SK-N-SH treated with all-trans-retinoic acid at 6 μM for 48 hours (cell line): ENCODE measurements at regions not wholly inside any gene's neighbourhood (a gene's known extent, or its start where the extent isn't known, plus 50 kb on each side); places are given as distances from the start of the nearest gene placed in this dataset.

ENCODE experiments used
- ATAC-seq: fragments of 200-7000 bp; cut with Tn5 transposase; 3 replicates; pipeline ENCODE4 v1.9.1; 2020; ENCODE audit warnings: mild to moderate bottlenecking, moderate library complexity
- ARNTL ChIP-seq: fragments of 450-650 bp; formaldehyde crosslinking; IDR thresholded peaks from 2 replicates; pipeline ENCODE4 v1.5.0; 2020; ENCODE audit warnings: low read depth, mild to moderate bottlenecking, moderate library complexity, borderline replicate concordance
- BACH2 ChIP-seq: fragments of 250-450 bp; sonication (Bioruptor Pico); IDR thresholded peaks from 2 replicates; pipeline ENCODE4 v1.9.0; 2021; ENCODE audit warnings: mild to moderate bottlenecking, borderline replicate concordance
- CSDC2 ChIP-seq: fragments of 250-450 bp; sonication (Bioruptor Pico); IDR thresholded peaks from 2 replicates; pipeline ENCODE4 v1.5.0; 2020; ENCODE audit warnings: mild to moderate bottlenecking, moderate library complexity
- ESRRG ChIP-seq: fragments of 250-450 bp; sonication (Bioruptor Pico); IDR thresholded peaks from 2 replicates; pipeline ENCODE4 v1.6.1; 2021; ENCODE audit warnings: mild to moderate bottlenecking
- GLIS3 ChIP-seq: fragments of 250-450 bp; sonication (Bioruptor Pico); IDR thresholded peaks from 2 replicates; pipeline ENCODE4 v1.5.0; 2020; ENCODE audit warnings: mild to moderate bottlenecking, moderate library complexity
- PATZ1 ChIP-seq: fragments of 250-450 bp; sonication (Bioruptor Pico); IDR thresholded peaks from 2 replicates; pipeline ENCODE4 v1.8.0; 2020; ENCODE audit warnings: mild to moderate bottlenecking, moderate library complexity, borderline replicate concordance
- POU6F1 ChIP-seq: fragments of 250-450 bp; sonication (Bioruptor Pico); IDR thresholded peaks from 2 replicates; pipeline ENCODE4 v1.8.0; 2021; ENCODE audit warnings: low read depth, mild to moderate bottlenecking, moderate library complexity, borderline replicate concordance
- PPARA ChIP-seq: fragments of 250-450 bp; sonication (Bioruptor Pico); IDR thresholded peaks from 2 replicates; pipeline ENCODE4 v1.5.0; 2020; ENCODE audit warnings: mild to moderate bottlenecking, borderline replicate concordance
- RARB ChIP-seq: fragments of 250-450 bp; sonication (Bioruptor Pico); IDR thresholded peaks from 2 replicates; pipeline ENCODE4 v1.8.0; 2021; ENCODE audit warnings: mild to moderate bottlenecking, moderate library complexity
- SNAI2 ChIP-seq: fragments of 250-450 bp; sonication (Bioruptor Pico); IDR thresholded peaks from 2 replicates; pipeline ENCODE4 v1.5.0; 2020; ENCODE audit warnings: mild to moderate bottlenecking, moderate library complexity
- TCF4 ChIP-seq: fragments of 250-450 bp; sonication (Bioruptor Pico); IDR thresholded peaks from 2 replicates; pipeline ENCODE4 v1.8.0; 2021; ENCODE audit warnings: mild to moderate bottlenecking, moderate library complexity, borderline replicate concordance
- TOX ChIP-seq: fragments of 250-450 bp; sonication (Bioruptor Pico); IDR thresholded peaks from 2 replicates; pipeline ENCODE4 v1.8.0; 2021; ENCODE audit warnings: mild to moderate bottlenecking, moderate library complexity, borderline replicate concordance
- ZFP3 ChIP-seq: fragments of 250-450 bp; sonication (Bioruptor Pico); IDR thresholded peaks from 2 replicates; pipeline ENCODE4 v1.5.0; 2020; ENCODE audit warnings: mild to moderate bottlenecking, moderate library complexity
- ZFP30 ChIP-seq: fragments of 450-650 bp; formaldehyde crosslinking; IDR thresholded peaks from 2 replicates; pipeline ENCODE4 v1.5.0; 2022; ENCODE audit warnings: mild to moderate bottlenecking, moderate library complexity
- ZNF565 ChIP-seq: fragments of 450-650 bp; formaldehyde crosslinking; conservative IDR thresholded peaks from 2 replicates; pipeline ENCODE4 v1.5.0; 2020; ENCODE audit warnings: low read depth, mild to moderate bottlenecking, moderate library complexity
- ZNF70 ChIP-seq: fragments of 450-650 bp; formaldehyde crosslinking; IDR thresholded peaks from 2 replicates; pipeline ENCODE4 v1.5.0; 2020; ENCODE audit warnings: mild to moderate bottlenecking, moderate library complexity
- ZNF8 ChIP-seq: fragments of 450-650 bp; formaldehyde crosslinking; IDR thresholded peaks from 2 replicates; pipeline ENCODE4 v1.5.0; 2020; ENCODE audit warnings: mild to moderate bottlenecking, moderate library complexity
- TF ChIP-seq, protein P1 (sequence below): fragments of 250-450 bp; sonication (Bioruptor Pico); IDR thresholded peaks from 2 replicates; pipeline ENCODE4 v1.5.1; 2021; ENCODE audit warnings: mild to moderate bottlenecking, moderate library complexity
- TF ChIP-seq, protein P2 (sequence below): fragments of 250-450 bp; sonication (Bioruptor Pico); IDR thresholded peaks from 2 replicates; pipeline ENCODE4 v1.5.1; 2020; ENCODE audit warnings: low read depth, mild to moderate bottlenecking, moderate library complexity

DNA sequence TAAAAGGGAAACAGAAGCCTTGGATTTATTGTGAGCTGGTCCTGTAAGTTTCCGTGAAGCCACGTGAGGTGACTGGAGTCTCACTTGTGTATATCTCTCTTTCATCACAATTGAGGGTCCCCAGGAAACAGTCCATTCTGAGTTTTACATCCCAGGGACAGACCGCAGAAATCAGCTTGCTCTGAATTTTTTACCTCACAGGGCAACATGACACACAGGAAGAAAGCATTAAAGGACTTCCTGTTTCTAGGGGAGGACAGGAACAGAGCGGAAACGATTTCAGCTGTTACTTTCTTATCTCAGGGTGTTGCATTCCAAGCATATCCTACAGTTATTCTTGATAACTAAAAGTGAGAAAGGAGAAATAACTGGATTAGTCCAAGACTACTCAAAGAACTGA is 553.5 kb downstream of the TRAM1L1 start:
- TF ChIP-seq ZNF565 (CRISPR knock-in tag) (no peak), ZNF8 (CRISPR knock-in tag) (no peak), RARB (CRISPR knock-in tag) (no peak), TCF4 (CRISPR knock-in tag) (no peak), PATZ1 (CRISPR knock-in tag) (no peak), CSDC2 (CRISPR knock-in tag) (no peak), ZFP30 (CRISPR knock-in tag) (no peak)
- TF ChIP-seq, protein P1, sequence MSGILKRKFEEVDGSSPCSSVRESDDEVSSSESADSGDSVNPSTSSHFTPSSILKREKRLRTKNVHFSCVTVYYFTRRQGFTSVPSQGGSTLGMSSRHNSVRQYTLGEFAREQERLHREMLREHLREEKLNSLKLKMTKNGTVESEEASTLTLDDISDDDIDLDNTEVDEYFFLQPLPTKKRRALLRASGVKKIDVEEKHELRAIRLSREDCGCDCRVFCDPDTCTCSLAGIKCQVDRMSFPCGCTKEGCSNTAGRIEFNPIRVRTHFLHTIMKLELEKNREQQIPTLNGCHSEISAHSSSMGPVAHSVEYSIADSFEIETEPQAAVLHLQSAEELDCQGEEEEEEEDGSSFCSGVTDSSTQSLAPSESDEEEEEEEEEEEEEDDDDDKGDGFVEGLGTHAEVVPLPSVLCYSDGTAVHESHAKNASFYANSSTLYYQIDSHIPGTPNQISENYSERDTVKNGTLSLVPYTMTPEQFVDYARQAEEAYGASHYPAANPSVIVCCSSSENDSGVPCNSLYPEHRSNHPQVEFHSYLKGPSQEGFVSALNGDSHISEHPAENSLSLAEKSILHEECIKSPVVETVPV (CRISPR knock-in tag), result no peak
- ATAC-seq, result no peak

DNA sequence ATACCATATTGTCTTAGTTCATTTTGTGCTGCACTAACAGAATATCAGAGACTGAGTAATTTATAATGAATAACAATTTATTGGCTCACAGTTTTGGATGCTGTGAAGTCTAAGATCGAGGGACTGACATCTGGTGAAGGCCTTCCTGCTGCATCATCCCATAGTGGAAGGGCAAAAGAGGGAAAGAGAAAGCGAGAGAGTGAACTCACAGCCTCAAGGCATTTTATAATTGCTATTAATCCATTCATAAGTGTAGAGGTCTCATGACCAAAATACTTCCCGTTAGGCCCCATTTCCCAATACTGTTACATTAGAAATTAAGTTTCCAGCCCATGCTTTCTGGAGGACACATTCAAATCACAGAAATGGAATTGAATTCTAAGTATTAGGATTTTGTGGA is 554.4 kb downstream of the TRAM1L1 start:
- no peak for TF ChIP-seq PATZ1 (CRISPR knock-in tag)
- TF ChIP-seq, protein P1 (CRISPR knock-in tag), result no peak
- no peak for TF ChIP-seq ZFP30 (CRISPR knock-in tag)
- TF ChIP-seq ZNF565 (CRISPR knock-in tag), result no peak
- no peak for TF ChIP-seq RARB (CRISPR knock-in tag)
- no peak for TF ChIP-seq ZNF70 (CRISPR knock-in tag)
- no peak for TF ChIP-seq GLIS3
- TF ChIP-seq, protein P2, sequence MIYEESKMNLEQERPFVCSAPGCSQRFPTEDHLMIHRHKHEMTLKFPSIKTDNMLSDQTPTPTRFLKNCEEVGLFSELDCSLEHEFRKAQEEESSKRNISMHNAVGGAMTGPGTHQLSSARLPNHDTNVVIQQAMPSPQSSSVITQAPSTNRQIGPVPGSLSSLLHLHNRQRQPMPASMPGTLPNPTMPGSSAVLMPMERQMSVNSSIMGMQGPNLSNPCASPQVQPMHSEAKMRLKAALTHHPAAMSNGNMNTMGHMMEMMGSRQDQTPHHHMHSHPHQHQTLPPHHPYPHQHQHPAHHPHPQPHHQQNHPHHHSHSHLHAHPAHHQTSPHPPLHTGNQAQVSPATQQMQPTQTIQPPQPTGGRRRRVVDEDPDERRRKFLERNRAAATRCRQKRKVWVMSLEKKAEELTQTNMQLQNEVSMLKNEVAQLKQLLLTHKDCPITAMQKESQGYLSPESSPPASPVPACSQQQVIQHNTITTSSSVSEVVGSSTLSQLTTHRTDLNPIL (CRISPR knock-in tag), result no peak
- TF ChIP-seq, all 23 proteins: peak for 0
- ATAC-seq, result no peak

GRCh38 chr4:116530048-116530447 is 555.3 kb downstream of the TRAM1L1 start:
- ATAC-seq, result no peak
- TF ChIP-seq TCF4 (CRISPR knock-in tag), result no peak
- TF ChIP-seq ZFP3 (CRISPR knock-in tag), result no peak
- TF ChIP-seq ESRRG (CRISPR knock-in tag), result no peak

- no peak for TF ChIP-seq BACH2 (CRISPR knock-in tag)
- TF ChIP-seq RARB (CRISPR knock-in tag), result no peak
- TF ChIP-seq, protein P1 (CRISPR knock-in tag), result no peak
- TF ChIP-seq SNAI2, result no peak
- no peak for TF ChIP-seq PATZ1 (CRISPR knock-in tag)
- no peak for TF ChIP-seq PPARA
- TF ChIP-seq ARNTL (CRISPR knock-in tag), result no peak
- no peak for TF ChIP-seq CSDC2 (CRISPR knock-in tag)
- TF ChIP-seq ZNF70 (CRISPR knock-in tag), result no peak
- no peak for TF ChIP-seq TOX (CRISPR knock-in tag)
- no peak for TF ChIP-seq POU6F1 (CRISPR knock-in tag)
- TF ChIP-seq, protein P2 (CRISPR knock-in tag), result no peak
- no peak for TF ChIP-seq ZFP30 (CRISPR knock-in tag)
- TF ChIP-seq ZFP3 (CRISPR knock-in tag), result no peak
- ATAC-seq, result no peak
Measured at GRCh38 chr4:116529129-116529528, 556.2 kb downstream of the TRAM1L1 start.
